SKM-1 treated with dmso at 0.1 percent for 144 hours (cell line): ENCODE measurements at regions not wholly inside any gene's neighbourhood (a gene's known extent, or its start where the extent isn't known, plus 50 kb on each side); places are given as distances from the start of the nearest gene placed in this dataset.

Source experiments
- DNase-seq: peaks from one replicate; lab custom pipeline; 2025; ENCODE audit not compliant: unreplicated experiment; lab: John Stamatoyannopoulos, UW

DNA sequence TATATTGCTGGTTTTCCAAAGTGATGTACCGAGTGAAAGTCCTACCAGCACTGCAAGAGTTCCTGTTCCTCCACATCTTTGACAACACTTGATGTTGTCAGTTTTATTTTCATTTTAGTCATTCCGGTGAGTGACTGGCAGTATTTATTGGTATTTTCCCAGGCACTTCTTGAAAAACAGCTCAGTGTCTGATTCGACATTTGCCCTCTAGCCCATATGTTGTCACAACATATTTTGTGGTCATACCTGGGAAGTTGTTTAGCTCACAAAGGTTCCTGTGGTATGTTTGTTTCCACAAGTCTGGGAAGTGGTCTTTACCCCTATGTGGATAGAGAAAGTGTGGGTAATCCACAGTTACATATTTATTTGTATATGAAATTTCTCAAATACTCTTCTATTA is 463.6 kb downstream of the HAPSTR1 start:
- DNase-seq = no peak

DNA sequence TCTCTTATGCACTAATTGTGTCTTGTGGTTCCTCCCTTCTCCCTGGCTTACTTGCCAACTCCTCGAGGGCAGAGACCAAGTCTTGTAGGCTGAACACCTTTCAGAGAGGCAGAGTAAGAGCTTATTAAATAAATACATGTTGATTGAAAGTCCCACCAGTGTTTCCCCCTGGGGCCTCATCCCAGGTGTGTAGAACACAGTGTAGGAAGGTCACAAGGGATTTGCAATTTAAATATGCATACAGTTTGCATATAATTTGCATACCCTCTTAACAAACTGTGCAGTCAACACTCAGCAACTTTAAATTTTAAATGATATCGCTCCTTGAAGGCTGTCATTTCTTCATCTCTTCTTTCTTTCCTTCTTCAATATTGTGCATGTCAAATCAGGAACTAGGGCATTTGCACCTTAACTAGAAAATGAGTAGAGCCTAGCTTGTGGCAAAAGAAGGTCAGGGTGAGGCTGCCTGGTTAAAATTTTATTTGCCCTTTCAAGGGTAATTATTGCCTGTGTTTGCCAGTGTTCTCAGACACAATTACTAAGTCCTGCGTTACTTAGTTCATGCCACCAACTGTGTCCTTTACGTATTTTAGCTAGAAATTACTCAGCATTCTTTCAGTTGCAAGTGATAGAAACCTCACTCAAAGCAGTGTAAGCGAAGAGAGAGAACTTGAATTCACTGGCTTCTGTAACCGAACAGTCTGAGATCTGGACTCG is 465.7 kb downstream of the HAPSTR1 start:
- no peak for DNase-seq

DNA sequence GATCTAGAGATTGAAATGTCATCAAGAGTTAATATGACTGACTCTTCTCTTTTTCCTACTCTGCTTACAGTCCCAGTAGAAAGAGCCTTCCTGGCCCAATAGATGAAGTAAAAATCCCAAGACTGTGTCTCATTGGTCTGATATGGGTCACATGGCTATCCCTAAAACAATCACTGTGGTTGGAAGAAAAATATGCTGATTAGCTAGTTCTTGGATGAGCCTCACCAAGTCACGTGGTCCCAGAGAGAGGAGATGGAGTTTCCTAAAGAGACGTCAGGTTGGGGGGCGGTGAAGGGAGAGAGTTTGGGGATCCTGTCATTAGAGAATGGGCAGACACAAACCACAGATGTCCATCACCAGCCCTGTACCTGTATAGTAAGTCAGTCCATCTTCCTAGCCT is 466.3 kb downstream of the HAPSTR1 start:
- no peak for DNase-seq

DNA sequence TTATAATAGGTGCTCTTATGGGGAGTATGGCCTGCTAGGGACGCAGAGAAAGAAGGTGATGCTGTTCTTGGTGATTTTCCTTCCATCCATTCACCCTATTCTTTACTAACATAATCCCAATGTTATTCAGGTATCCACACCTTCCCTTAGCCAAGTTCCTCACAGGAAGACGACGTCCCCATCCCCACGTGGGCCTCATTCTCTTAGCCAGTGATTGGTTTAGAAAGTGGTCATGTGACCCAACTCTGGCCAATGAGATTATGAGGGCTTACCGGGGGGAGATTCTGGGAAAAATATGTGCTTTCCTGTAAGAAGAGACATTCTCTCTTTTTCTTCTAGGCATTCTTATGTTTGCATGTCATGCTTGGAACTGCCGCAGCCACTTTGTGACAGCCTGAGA is 474.7 kb downstream of the HAPSTR1 start:
- DNase-seq = no peak

DNA sequence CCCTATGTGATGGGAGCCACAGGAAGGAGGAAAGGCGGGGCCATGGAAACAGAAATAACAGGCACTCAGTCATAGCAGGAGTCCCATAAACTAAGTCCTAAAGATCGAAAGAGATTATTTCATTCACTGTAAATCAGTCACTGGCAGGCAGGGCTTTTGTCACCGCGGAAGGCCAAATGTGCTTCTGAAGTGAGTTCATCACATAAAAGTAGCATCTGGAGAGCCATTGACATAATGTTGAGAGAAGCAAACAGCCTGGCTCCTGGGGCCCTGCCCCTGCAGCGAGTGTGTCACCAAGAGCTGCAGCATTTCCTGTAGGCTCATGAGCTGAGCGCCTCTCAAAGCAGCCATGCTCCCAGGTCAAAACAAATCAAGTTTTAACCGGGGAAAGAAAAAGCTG is 476.2 kb downstream of the HAPSTR1 start:
- DNase-seq = no peak

DNA sequence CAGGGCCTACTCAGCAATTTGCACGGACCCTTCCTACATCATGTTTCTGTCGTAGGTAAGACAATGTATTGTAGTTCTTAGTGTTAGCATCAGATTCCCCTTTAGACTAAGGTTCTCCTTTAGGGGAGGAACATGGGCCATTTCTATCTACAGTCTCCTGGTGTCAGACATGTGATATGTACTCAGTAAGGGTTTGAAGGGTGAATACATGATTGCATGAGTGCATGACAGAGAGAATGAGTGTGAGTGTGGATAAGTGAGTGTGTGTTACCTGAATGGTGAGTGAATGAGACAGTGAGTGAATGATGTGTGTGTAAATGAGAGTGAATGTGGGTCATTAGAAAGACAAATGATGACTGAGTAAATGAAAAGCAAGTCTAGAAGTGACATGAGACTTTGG is 476.8 kb downstream of the HAPSTR1 start:
- DNase-seq = no peak

DNA sequence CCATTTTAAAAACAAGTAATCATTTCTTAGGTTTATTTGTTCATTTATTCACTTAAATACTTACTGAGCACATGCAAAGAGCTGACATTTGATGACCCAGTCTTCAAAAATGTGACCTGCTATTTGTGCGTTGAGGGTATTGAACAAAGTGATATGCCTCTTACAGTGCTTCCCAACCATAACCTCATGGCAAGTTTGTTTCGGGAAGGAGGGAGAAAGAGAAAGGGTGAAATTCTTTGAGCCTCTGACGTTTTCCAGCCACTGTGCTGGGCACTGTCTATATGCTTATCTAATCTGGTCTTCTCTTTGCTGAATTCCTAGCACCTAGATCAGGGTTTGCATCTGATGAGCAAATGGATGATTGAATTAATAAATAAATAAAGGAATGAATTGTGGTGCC is 479.1 kb downstream of the HAPSTR1 start:
- DNase-seq = no peak

DNA sequence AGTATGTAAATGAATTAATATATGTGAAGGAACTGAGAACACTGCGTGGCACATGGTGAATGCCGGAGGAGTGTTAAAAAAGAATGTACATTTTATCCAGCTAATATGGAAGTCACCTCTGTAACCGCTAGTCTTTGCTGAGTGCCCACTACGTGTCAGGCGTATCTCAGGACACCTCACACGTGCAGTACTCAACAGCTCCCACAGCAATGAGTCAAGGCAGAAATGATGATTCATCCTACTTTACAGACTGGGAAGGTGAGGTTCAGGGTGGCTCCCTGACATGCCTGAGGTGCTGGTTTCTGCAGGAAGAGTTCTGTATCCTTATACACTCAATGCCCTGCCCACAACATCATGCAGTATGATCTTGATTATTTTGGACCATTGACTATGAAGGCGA is 487.0 kb downstream of the HAPSTR1 start:
- DNase-seq = no peak

DNA sequence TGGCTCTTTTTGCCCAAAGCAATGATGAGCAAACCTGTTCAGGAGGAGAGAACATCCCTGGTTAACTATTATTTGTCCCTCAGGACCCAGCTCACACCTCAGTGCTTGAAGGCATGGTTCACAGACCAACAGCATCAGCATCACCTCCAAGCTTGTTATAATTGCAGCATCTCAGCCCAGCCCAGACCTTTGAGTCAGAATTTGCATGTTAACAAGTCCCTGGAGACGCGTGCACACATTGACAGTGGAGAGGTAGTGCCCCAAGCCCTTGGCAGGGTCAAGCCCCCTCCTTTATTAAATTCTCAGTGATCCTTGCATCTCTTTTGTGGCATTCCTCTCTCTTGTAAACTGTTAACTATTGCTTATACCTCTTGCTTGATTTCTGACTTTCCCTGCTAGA is 488.6 kb downstream of the HAPSTR1 start:
- no peak for DNase-seq

DNA sequence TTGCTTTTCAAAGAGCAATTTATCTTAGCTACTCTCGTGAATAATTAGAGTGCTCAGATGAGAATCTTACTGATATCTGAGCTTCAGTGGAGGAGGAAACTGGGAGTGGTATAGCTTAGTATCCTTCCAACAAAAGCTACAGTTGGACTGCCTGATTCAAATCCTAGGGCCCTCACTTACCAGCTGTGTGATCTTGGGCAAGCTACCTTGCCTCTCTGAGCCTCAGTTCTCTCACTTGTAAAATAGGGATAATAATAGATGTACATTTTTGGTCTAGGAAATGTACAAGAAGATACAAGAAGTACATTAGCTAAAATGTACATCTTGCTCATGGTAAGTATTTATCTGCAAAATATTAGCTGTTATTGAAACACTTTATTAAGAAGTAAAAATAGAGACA is 502.0 kb downstream of the HAPSTR1 start:
- DNase-seq = no peak

DNA sequence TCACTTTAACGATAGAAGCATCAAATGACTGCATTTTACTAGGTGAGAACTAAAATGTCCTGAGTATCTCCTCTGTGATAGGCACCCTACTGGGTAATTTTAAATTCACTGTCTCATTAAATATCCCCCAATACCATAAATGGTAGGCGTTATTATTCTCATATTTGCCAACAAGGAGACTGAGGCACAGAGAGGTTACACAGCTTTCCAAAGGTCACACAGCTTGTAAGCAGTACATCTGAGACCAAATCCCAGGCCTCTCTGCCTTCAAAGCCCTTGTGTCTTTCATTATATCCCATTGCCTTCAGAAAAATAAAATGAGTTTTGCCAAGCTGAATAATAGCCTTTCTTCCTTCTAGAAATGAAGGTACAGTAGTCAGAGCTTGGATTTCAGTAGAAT is 502.6 kb downstream of the HAPSTR1 start:
- DNase-seq = no peak

DNA sequence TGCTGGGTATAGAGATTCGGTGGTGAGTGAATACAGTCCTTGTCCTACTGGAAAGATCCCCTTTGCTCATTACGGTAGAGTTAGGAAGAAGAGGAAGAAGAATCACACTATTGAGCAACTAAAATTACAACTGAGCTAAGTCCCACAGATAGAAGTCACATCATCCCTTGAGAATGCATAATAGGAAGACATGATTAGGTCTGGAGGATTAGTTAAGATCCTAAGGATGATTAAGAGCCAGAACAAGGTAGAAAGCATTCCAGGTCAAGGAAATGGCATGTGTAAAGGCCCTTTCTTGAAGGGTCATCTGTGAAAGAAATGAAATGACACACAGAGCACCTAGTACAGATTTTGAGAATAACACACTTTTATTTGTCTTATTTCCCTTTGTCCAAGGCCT is 503.5 kb downstream of the HAPSTR1 start:
- DNase-seq = no peak

DNA sequence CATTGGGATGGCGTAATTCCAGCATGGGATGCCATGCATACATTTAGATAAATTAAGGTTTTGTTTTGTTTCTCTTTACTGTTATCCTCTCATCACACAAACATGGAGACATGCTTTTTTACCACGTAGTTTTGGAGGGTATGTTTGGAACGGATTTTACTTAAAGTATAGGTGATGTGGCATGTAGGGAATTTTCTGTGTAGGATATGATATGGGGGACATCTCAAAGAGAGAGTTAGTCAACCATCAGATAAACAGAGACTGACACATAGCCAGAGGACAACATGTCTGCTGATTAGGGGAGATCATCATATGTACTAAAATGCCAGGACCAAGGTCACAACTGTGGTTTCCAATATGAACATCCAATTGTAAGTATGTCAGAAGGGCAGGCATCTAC is 503.9 kb downstream of the HAPSTR1 start:
- no peak for DNase-seq

DNA sequence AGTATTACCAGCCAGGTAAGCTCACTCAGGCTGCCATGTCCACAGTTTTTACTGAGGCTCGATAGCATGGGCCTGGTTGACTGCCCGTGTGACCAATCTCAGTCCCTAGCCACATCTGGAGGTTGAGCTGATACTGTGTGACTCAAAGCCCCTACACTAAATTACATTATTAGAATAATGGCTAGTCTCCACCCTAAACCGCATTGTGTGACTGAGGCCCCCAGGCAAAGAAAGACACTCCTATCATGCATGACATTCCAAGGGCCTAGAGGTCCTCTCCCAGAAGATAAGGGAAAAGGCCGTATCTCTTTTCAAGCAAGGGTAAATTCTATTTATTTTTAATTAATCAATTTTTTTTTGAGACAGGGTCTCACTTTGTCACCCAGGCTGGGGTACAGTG is 505.3 kb downstream of the HAPSTR1 start:
- DNase-seq = no peak

DNA sequence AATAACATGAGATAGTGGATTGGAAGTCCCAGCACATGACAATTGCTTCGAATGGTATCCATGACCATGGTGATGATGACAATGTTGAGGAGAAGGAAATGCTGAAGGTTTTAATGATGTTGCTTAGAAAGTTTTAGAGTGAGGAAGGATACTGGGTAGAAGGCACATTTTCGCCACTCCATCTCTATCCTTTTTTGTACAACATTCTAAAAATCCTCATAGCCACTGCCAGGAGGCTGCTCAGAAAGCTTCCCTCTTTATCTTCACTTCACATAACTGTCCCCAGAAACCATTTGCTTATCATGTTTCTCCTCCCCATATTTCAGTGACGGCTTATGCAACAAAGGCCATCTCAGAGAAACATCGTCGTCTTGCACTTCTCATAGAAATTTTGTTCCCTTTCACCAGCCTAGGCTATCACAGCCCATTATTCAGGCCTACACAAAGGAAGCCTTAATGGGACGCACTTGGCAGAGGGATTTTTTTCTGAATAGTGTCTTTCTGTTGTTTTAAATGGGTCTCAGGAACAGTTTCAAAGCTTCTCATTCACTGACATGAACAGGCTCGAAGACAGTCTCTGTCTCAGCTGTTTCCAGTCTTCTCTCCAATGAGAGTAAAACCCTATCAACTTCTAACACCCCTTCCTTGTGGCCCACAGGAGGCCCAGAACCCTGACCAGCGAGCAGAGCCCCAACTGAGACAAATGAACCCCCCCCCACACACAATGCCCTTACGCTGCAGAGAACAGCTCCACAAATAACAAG is 506.7 kb downstream of the HAPSTR1 start:
- DNase-seq = no peak

DNA sequence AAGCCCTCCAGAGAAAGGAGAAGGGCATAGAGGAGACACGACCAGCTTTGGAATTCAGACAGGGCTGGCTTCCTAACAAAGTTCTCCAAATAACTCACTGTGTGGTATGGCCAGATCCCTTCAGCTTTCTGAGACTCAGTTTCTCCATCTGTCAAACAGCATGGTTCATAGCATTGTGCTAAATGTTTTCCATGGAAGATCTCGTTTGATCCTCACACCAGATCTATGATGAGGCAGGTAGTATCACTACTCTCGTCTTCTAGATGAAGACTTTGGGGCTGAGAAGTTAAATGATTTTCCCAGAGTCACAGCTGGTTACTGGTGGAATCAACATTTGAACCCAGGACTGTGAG is 507.3 kb downstream of the HAPSTR1 start:
- DNase-seq = no peak

DNA sequence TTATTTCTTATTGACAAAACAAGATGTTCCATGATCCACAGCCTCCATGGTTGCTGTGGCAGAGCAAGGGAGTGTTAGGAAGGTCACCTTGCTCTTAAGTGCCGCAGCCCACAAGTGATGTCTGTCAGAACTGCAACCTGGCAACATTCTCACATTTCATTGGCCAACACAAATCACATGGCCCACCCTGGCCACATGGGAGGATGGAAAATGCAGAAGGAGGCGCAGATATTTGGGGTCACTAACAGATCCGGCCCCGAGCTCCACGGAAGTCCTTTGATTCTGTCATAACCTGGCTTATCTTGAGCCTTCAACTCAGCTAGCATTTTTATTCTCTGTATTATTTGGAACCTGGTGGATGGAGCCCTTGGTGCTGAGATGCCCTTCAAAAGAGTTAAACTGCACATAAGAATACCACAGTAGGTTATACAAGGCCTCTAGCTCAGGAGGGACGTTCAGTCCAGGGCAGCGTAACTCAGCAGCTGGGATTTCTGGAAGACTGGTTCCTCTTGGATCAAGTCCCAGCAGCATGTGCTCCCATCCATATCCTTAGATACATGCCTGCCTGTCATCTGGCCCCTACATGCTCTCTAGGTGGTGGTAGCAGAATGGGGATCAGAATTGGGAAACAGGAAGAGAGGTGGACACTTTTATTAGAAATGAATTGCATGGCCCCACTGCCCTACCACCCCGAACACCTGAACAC is 508.1 kb downstream of the HAPSTR1 start:
- no peak for DNase-seq

DNA sequence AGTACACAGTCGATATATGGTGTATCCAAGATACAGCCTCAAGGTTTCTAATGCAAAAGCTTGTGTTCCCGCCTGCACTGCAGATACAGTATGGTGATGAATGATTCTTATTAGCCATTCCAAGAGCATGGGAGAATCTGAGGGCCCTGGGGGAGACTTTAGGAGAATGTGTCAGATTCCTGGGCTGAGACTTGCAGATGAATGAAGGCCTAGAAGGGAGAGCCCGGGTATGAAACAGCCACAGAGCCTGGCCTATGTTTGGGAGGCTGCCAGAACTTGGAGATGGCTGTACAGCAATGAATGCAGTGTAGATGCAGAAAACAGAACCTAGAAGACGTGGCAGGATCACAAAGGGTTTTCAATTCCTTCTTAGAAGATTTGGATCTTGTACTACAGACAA is 510.7 kb downstream of the HAPSTR1 start:
- DNase-seq = no peak

DNA sequence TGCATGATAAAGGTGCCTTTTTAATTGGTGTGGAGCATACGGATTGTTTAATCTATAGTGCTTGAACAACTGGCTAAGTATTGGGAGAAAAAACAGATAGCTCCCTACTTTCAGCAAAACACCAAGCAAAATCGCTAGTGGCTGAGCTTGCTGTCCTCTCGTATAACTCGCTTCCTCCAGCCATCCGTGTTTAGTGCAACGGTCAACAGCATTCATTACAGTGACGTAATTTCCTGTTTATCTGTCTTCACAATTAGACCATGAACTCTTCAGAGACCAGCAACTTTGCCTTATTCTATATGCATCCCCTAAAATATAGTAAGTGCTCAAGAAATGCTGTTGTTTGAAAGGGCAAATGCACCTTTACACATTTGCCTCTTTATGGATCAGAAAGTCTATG is 511.9 kb downstream of the HAPSTR1 start:
- DNase-seq = no peak

DNA sequence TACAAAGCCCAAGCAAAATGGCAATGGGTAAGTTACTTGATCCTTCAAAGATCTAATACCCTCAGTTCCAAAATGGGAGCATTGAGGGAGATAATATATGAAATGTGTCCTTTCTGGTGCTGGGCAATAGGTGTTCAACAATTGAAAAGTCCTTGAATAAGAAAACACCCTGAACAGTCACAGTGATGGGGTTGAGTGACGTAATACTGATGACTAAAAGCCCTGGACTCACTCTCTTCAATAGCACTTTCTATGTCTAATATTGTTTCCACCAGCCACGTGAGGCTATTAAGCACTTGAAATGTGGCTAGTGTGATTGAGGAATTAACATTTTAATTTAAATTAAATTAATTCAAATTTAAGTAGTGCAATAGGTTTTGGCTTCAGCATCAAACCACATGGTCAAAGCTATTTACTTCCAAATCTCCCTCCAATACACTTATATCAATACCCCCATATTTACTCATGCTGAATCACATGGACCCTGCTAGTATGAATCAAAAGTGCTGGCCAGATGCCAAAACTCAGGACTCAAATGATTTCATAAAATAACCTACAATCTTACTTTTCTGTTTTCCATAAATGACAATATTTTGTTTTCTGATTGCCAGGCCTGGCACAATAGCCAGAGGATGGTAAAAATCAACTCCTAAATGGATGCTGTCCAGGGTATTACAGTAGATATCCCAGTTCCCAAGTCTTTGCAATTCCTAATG is 516.2 kb downstream of the HAPSTR1 start:
- DNase-seq = no peak

DNA sequence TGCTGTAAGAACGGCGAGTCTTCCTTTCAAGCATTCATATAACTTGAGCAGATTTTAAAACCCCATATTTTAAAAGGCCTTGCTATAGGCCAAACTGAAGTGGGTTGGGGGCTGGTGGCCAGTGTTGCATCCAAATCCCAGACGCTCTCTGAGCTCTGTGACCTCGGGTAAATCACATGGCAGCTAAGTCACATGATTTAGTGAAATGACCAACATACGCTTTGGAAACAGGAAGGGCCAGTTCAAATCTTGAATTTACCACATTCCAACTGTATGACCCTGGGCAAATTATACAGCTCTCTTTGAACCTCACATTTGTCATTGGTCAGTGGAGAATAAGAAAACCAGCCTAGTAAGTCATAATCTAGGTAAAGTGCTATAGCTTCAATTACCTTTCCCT is 519.3 kb downstream of the HAPSTR1 start:
- DNase-seq = no peak

DNA sequence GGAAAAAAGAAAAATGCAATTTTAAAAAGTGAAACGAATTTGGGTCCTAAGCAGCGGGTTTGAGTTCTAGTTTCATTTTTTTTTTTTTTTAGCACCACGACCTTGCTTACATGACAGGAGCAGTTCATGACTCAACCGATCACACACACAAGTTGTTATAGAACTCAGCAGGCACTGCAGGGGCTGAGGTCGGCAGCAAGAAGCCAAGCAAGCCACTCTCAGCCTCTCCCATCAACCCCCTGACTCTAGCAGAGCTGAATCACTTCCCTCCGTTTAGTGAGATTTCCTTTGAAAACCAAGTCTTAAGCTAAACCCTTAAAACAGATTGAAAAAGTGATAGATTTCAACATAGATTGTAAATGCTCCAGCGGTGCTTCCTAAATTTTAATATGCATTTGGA is 520.8 kb downstream of the HAPSTR1 start:
- DNase-seq = no peak
